ENCODE measurements at regions not wholly inside any gene's neighbourhood (a gene's known extent, or its start where the extent isn't known, plus 50 kb on each side); places are given as distances from the start of the nearest gene placed in this dataset.

DNA sequence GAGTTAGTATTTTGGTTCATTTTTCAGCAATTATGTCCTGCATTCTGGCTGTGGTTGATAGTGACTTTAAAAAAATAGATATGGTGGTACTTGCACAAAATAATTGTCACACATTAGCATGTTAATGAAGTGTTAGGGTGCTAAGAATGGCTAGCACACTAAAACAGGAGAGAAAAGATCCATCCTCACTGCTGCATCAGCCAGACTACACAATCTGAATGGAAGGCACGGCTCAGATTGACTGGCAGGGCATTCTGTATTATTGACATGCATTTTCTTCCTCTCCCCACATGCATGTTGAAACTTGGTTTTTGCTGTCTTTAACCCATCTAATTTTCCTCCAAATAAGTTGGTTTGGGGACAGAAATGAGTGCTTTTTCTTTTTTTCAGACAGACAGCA is 306.3 kb downstream of the PRL start:
- DNase-seq (ENCODE audit: low read depth, low spot score): no peak
- CTCF ChIA-PET: no interaction called here
- POLR2A ChIA-PET: no interaction called here
- no peak overlapping the region for H3K4me3 ChIP-seq (ENCODE audit: low read depth, low read length)
- TF ChIP-seq, protein P1, sequence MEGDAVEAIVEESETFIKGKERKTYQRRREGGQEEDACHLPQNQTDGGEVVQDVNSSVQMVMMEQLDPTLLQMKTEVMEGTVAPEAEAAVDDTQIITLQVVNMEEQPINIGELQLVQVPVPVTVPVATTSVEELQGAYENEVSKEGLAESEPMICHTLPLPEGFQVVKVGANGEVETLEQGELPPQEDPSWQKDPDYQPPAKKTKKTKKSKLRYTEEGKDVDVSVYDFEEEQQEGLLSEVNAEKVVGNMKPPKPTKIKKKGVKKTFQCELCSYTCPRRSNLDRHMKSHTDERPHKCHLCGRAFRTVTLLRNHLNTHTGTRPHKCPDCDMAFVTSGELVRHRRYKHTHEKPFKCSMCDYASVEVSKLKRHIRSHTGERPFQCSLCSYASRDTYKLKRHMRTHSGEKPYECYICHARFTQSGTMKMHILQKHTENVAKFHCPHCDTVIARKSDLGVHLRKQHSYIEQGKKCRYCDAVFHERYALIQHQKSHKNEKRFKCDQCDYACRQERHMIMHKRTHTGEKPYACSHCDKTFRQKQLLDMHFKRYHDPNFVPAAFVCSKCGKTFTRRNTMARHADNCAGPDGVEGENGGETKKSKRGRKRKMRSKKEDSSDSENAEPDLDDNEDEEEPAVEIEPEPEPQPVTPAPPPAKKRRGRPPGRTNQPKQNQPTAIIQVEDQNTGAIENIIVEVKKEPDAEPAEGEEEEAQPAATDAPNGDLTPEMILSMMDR (IDR thresholded peaks at IDR 0.05; ENCODE audit: insufficient read depth, low read length, missing control alignments): no peak

DNA sequence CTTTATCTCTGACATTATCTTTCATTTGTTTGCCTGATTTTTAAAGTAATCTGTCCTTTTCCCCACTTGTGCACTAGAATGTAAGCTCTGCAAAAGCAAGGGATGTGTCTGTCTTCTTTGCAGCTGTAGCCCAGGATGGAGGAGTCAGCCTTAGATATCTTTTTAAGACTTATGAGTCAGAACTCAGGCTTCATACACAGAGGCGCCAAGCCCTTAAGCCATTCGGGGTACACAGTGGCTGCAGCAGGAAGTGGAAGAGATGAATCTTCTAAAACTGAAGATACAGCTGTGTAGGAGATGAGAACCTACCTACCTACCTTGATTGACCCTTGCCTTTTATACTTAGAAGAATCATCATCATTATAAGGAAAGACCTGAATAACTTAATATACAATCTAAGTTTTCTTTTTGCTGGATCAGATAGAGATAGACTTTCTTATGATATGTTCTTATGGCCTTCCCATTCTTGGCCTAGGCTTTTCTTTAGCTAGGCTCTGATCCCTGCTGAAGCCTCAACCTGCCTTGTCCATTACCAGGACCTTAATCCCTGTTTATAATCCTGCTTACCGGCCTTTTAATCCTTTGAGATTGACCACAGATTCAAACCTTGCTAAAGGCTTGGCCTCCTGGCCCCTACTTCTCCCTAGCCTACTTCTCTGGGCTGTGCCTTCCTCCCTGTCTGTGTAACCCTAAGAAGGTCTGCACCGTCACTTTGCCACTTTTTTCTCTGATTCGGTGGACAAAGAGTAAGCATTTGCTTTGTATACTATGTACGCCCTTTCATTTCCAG is 304.5 kb downstream of the PRL start:
- no peak for DNase-seq (ENCODE audit: low read depth, low spot score)
- ChIA-PET CTCF (no interaction called here), POLR2A (interaction anchor here (0.6 kb wide), 2 partner anchors 200 to 1309 kb away, joined by 3 read pairs; no protein-coding TSS in a partner anchor)
- H3K4me3 ChIP-seq (ENCODE audit: low read depth, low read length): no peak overlapping the region
- TF ChIP-seq, protein P1 (IDR thresholded peaks at IDR 0.05; ENCODE audit: insufficient read depth, low read length, missing control alignments): no peak

DNA sequence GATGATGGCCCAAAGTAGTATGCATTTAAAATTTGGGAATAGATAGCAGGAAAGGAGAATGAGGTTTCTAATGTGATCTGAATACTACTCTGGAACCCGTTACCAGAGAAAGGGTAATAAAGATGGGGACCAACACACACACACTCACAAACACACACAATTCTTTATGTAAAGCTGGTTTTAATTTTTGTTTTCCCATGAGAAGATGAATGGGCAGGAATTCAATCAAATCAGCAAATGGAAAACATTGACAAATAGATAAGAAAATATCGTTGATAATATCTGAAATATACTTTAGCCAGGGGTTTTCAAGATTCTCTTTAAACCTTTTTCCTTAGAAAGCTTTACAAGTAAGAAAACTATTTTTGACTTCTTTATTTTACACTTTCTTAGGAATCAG is 303.0 kb downstream of the PRL start:
- H3K4me3 ChIP-seq (ENCODE audit: low read depth, low read length): no peak overlapping the region
- ChIA-PET POLR2A (no interaction called here), CTCF (no interaction called here)
- TF ChIP-seq, protein P1 (IDR thresholded peaks at IDR 0.05; ENCODE audit: insufficient read depth, low read length, missing control alignments): no peak
- no peak for DNase-seq (ENCODE audit: low read depth, low spot score)

DNA sequence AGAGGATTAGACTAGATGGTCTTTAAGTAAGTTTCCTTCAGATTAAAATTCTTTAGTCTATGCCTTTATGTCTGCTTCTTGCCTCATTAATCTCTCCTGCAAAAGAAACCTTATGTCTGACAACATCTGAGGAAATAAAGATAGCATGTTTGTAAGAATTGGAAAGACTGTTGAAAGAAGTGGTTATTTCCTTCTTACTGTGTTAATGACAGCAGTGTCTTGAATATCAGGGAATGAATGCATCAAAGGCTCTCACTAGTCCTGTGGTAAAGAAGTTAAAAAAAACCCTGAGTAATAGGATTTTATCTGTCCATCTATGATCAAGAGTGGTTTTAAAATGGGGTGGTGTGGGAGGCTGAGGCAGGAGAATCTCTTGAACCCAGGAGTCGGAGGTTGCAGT is 302.0 kb downstream of the PRL start:
- ChIA-PET POLR2A (no interaction called here), CTCF (no interaction called here)
- no peak overlapping the region for H3K4me3 ChIP-seq (ENCODE audit: low read depth, low read length)
- DNase-seq (ENCODE audit: low read depth, low spot score): no peak
- TF ChIP-seq, protein P1 (IDR thresholded peaks at IDR 0.05; ENCODE audit: insufficient read depth, low read length, missing control alignments): no peak

DNA sequence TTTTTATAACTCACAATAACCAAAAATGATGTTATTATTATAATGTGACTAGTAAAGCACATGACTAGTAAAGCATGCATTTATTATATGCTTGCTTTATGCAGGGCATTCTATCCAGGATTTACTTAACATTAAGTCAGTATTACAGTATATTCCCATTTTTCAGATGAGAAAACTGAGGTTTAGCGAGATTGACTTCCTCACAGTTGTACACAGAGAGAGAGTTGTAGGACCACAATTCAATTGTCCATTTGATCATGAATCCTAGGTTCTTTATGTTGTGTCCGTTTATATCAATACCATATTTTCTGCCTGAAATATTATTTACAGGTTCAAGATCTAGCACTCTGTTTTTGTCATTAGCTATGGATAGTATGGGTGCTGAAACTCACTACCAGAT is 301.5 kb downstream of the PRL start:
- H3K4me3 ChIP-seq (ENCODE audit: low read depth, low read length): no peak overlapping the region
- CTCF ChIA-PET: no interaction called here
- TF ChIP-seq, protein P1 (IDR thresholded peaks at IDR 0.05; ENCODE audit: insufficient read depth, low read length, missing control alignments): no peak
- no peak for DNase-seq (ENCODE audit: low read depth, low spot score)
- POLR2A ChIA-PET: no interaction called here

DNA sequence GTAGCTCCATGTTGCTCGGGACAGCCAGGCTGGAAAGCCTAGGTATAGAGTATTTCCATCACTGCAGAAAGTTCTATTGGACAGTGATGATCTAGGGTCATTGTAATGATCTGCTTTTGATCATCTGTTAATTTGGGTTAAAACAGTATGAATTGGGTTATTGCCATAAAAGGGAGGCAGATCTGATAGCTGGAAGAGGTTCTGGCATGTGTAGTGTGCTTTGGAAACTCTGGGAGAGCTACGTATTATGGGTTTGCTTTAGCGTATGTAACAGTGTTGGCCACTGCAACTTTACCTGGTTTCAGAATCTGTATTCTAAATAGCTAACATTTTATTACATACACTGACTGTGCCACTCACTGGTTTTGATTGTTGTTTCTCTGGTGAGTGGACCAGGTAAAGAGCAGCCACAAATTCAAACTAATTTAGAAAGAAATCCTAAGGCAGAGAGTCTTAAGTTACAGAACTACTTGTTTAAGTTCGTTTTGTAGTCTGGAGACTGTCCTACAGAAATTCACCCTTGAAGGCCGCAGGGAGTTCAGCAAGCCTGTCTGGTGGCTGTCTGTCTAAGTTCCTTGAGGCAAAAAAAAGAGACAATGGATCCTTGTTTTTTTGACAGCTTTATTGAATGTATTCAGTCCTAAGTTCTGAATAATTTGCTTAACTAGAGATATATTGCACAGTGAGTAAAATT is 300.3 kb downstream of the PRL start:
- CTCF ChIA-PET: no interaction called here
- DNase-seq (ENCODE audit: low read depth, low spot score): no peak

More for the DNA sequence above, 300.3 kb downstream of the PRL start:
- TF ChIP-seq, protein P1 (IDR thresholded peaks at IDR 0.05; ENCODE audit: insufficient read depth, low read length, missing control alignments): no peak
- H3K4me3 ChIP-seq (ENCODE audit: low read depth, low read length): no peak overlapping the region
- POLR2A ChIA-PET: no interaction called here

Data from AG04449 (cell line).